Prostate gland (tissue), 2 donors: ENCODE measurements at regions not wholly inside any gene's neighbourhood (a gene's known extent, or its start where the extent isn't known, plus 50 kb on each side); places are given as distances from the start of the nearest gene placed in this dataset.

Experiments used
- POLR2A ChIP-seq: fragments of 450-650 bp; IDR thresholded peaks from one replicate; pipeline ENCODE4 v1.6.1; 2016; ENCODE audit warnings: antibody characterized with exemption, mild to moderate bottlenecking
- TF ChIP-seq, protein P1 (sequence below), 4 experiments: fragments of 200-600 bp in 2 of 4; fragments of 450-650 bp in 2 of 4; sonication (generic) in 2 of 4; IDR thresholded peaks; 1 replicate in 3 of 4; 2 replicates in 1 of 4; pipeline ENCODE4 v1.5.1; 2016 to 2019; ENCODE audit warnings: antibody characterized with exemption in 4 of 4, mild to moderate bottlenecking in 2 of 4, moderate library complexity in 2 of 4

DNA sequence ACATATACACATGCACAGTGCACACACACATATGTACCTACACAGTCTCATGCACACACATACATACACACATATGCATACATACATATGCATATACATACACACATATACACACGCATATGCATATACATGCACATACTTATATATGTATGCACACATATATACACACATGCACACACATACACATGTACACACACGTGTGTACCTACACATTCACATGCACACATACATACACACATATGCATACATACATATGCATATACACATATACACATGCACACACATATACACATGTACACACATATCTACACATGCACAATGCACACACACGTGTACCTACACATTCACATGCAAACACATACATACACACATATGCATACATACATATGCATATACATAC is 100.3 kb upstream of the TWIST2 start:
- TF ChIP-seq, protein P1, sequence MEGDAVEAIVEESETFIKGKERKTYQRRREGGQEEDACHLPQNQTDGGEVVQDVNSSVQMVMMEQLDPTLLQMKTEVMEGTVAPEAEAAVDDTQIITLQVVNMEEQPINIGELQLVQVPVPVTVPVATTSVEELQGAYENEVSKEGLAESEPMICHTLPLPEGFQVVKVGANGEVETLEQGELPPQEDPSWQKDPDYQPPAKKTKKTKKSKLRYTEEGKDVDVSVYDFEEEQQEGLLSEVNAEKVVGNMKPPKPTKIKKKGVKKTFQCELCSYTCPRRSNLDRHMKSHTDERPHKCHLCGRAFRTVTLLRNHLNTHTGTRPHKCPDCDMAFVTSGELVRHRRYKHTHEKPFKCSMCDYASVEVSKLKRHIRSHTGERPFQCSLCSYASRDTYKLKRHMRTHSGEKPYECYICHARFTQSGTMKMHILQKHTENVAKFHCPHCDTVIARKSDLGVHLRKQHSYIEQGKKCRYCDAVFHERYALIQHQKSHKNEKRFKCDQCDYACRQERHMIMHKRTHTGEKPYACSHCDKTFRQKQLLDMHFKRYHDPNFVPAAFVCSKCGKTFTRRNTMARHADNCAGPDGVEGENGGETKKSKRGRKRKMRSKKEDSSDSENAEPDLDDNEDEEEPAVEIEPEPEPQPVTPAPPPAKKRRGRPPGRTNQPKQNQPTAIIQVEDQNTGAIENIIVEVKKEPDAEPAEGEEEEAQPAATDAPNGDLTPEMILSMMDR (IDR thresholded peaks at IDR 0.05): no peak
- no peak for TF ChIP-seq POLR2A
